Activated effector memory CD4-positive, alpha-beta T cell treated with Interleukin-2 at 50 U/mL for 16 hours (primary cell): ENCODE measurements at regions not wholly inside any gene's neighbourhood (a gene's known extent, or its start where the extent isn't known, plus 50 kb on each side); places are given as distances from the start of the nearest gene placed in this dataset.
"Not testable (repeated sequence)": the region's sequence is repeated elsewhere in the genome, so short reads cannot be mapped to it uniquely, and the experiment has no call there.

Source experiments
- DNase-seq: peaks from one replicate; pipeline ENCODE4 v3.0.0-alpha.2; 2020

DNA sequence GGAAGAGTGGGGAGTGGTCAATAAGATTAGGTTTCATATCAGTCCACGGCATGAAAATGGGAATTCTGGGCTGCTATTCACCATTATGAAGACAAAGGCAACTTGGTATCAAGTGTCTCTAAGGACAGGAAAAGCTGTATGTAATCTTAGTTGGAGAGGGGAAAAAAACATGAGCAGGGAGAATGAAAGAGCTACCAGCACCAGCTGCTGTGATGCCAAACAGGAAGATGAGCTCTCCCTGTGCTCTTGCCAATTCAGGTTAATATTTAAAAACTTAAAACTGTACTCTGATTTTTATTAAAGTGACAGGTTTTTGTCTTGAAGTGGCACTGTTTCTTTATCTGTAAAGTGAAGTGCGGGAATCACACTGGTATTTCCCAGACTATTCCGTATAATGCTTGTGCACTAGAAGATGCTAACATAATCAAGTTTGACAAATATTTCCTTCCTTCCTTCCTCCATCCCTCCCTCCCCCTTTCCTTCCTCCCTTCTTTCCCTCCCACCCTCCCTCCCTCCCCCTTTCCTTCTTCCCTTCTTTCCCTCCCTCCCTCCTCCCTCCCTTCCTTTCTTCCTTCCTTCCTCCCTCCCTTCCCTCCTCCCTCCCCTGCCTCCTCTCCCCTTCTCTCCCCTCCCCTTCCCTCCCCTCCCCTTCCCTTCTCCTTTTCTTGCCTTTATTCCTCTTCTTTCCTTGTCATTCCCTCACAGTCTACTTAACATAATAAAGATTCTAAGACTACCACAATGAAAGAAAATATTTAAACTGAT lies 1383.0 kb upstream of the C9orf72 start:
- no peak for DNase-seq

DNA sequence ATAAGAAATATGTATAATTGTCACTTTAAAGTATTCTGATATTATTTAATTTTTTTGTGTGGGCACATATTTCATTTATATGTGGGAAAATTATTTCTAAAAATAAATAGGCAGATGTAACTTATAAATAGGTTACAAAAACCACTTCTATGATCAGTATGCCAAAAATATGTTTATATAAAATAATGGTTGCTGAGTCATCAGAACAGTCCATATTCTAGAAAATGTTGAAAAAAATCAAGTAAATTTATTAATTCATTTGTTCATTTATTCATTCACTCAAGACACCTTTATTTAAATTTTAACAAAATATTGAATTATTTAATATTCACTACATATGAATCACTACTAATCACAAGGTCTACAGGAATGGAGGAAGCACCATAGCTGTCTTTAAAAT lies 1387.3 kb upstream of the C9orf72 start:
- DNase-seq, result no peak

DNA sequence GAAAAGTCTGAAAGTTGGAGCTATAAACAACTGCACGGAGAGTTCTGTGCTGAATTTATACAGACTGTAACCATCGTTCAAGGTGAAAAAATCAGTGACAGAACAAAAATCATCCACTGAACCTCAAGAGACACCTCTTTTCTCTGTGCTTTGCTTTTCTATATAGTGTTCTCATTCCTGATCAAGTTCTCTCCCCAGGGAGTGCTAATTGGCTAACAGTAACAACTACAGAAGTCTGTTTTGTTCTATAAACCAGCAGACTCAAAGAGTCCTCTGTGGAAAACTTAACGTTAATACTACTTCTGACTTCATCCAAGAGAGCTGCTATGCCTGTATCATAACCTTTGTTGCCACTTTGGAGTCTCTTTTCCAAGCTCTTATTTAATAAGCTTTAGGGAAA lies 1388.3 kb upstream of the C9orf72 start:
- no peak for DNase-seq

DNA sequence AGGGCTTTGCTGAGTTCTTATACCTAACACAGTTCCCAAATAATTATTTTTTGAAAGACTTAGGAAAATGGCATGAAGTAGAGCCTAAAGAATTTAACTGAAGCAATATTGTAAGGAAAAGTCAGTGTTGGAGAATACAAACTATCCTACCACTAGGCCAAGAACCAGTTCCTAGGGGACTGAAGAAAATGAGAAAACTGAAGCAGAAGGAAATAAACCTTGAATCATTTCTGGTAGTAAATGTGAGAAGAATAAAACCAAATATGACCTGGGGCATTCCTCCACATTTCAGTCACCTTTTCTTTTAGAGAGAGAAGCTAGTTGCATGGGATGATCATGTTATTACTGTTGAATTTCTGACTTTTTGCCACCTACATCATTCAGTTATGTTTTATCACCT lies 1393.9 kb upstream of the C9orf72 start:
- DNase-seq, result no peak

DNA sequence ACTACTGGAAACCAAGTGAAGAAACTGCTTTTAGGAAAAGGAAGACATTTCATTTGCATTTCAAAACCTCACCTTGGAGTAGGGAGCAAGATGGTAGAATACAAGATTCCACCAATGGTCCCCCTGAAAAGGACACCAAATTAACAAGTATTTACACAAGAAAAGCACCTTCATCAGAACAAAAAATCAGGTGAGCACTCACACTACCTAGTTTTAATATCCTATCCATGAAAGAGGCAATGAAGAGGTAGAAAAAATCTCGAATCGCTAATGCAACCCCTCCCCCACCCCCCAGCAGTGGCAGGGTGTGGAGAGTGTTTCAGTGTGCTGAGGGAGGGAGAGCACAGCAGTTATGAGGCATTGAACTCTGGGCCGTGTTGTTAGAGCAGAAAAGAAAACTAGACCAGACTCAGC lies 1397.0 kb upstream of the C9orf72 start:
- DNase-seq, result no peak

DNA sequence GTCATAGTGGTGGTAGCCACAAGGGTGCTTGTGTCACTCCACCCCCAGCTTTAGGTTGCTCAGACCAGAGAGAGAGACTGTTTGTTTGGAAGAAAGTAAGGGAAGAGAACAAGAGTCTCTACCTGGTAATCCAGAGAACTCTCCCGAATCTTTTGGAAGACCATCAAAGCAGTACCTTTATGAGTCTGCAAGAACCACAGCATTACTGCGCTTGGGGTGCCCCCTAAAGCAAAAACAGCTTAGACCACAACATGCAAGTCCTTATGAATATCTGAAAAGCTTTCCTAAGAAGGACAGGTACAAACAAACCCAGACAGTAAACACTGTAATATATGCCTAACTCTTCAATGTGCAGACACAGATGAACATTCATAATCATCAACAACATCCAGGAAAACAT lies 1398.6 kb upstream of the C9orf72 start:
- DNase-seq, result no peak

DNA sequence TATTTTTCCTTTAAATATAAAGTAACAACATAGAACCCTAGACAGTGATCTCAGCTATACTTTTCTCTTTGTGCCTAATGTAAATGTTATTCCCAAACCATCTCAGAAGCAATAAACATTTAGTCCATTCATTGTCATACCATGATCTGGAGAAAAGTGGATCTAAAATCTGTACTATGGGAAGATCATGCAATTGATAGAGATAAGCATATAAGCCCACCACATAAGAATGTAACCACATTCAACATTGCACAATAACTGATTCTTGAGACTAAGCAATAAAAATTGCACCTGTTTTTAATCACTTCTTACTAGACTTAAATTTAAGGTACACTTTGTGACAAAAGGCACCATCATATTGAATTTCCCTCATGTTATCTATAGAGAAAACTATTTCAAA lies 1403.0 kb upstream of the C9orf72 start:
- DNase-seq, result no peak

DNA sequence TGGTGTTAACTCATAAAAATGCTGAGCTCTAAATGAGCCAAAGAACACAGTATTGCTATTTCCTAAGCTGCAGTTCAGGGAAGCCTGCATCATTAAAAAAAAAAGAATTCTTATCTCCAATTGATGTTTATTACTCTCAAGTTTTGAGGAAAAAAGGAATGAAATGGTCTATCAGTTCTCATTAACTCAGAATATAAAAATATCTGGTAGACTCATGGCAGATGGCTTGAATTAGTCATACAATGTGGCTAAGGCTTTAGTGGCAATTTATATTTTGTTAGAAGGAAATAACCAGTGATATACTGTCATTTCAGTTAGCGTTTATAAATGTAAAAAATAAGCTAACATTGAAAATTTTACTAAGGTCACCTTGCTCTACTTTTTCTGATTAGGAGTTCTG lies 1403.4 kb upstream of the C9orf72 start:
- DNase-seq, result no peak

DNA sequence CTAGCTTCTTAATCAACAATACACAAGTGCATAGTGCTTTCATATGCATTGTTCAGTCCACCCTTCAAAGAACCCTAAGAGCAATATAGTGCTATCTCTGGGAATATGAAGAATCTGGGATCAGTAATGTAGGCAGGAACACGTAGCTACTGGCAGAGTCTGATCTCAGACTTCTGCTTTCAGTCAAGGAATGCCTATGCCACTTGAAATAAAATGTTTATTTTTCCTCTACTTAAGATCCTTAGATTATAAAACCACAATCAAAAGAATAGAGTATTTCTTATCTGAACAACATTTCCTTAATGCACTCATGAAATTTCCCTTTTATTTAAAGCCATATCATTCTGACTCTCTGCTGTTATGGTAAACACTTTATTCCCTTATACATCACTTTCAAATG lies 1407.8 kb upstream of the C9orf72 start:
- no peak for DNase-seq

DNA sequence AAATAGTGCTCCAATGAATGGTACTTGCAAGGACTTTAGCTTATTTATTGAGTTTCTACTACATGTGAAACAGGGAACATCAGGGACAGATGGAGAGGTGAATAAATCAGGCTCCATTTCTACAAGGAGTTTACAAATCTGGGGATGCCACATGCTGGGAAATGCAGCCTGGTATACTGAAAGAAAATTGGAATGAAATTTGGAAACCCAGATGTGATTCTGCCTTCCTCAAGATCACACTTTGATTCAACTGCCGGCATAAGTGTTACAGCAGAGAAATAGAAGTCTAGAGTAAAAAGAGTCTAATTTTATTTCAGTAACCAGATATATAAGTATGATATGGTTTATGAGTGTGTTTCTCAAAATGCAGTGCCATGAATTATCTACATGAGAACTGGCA lies 1408.4 kb upstream of the C9orf72 start:
- DNase-seq, result no peak

DNA sequence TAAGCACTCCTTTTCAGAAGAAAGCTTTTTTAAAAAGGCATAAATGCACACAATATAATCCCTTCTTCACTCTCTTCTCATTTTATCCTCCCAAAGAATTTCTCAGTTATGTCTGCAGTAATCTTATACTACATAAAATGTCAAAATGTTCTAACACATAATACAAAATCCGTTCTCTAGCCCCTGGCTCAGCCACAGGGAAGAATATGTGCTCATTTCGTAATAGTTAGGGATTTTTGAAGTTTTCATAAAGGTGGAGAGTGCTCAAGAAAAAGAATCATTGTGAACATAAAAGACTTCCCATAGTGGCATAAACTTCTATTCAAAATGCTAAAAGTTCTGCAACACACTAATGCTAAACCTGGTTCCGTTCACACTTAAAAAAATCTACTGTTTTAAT lies 1410.7 kb upstream of the C9orf72 start:
- no peak for DNase-seq

DNA sequence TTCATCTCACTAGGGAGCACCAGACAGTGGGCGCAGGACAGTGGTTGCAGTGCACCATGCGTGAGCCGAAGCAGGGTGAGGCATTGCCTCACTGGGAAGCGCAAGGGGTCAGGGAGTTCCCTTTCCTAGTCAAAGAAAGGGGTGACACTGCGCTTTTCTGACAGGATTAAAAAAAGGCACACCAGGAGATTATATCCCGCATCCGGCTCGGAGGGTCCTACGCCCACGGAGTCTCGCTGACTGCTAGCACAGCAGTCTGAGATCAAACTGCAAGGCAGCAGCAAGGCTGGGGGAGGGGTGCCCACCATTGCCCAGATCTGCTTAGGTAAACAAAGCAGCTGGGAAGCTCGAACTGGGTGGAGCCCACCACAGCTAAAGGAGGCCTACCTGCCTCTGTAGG lies 1416.7 kb upstream of the C9orf72 start:
- DNase-seq, result not testable (repeated sequence)

DNA sequence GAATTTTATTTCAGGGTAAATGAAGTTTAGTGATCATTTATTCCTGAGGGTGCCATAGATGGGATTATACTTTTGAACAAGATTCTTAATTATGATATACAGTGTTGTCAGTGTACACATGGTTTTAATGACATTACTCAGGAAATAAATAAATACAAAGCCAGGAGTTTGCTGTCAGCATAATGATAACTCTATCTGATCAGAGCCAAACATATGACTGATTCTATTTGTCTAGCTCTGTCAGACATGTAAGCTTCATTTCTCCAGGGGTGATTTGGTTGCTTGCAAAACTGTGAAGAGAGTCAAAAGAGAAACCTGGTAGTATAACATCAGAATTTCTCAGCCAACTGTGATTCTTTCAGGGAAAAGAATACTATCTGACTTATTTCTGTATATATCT lies 1425.8 kb upstream of the C9orf72 start:
- DNase-seq, result no peak

DNA sequence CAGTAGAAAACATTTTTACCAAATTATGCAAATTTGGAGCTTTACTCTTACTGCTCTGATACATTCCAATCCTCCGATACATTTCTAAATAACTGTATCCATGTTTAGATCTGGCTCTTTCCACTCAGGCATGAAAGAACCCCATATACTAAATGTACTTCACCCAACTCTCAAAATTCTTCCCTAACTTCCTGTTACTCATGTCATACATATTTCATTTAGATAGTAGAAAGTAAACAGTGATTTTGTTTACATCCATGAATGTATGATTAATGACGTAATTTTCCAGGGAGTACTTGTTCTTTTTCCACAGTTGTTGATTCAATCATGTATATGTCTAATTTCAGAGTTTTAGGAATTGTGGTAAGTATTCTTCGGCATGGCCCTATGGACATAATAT lies 1426.5 kb upstream of the C9orf72 start:
- DNase-seq, result no peak

DNA sequence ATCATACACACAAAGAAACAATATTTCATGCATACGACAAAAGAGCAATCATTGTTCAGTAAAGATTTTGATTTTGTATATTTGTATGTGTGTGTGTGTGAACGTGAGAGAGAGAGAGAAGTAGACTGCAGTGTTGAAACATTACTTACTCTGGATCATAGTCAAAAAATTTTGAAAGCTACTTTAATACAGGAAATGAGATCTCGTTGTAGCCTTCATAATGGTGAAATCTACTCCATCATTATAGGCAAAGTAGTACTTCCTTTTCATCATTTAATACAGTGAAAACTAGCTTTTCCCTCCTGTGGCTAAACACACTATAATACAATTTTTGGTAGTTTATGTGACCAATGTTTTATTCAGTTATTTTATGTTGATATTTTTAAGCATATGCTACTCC lies 1427.7 kb upstream of the C9orf72 start:
- DNase-seq, result no peak

DNA sequence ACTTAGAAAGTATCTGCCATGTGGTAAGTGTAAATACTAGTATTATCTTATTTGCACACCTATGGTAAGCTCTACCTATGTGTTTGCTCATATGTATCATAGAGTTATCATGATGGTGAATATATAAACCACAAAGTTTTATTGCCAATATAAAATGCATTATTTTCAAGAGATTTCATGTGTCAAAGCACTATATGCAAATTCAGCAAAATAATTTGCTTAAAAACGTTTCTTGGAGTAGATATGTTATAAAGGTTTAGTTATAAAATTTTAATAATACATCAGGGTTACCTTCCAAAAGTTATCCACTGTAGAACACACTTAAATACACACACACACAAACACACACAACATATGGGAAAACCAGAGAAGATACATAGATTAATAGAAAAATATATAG lies 1431.7 kb upstream of the C9orf72 start:
- DNase-seq, result no peak

DNA sequence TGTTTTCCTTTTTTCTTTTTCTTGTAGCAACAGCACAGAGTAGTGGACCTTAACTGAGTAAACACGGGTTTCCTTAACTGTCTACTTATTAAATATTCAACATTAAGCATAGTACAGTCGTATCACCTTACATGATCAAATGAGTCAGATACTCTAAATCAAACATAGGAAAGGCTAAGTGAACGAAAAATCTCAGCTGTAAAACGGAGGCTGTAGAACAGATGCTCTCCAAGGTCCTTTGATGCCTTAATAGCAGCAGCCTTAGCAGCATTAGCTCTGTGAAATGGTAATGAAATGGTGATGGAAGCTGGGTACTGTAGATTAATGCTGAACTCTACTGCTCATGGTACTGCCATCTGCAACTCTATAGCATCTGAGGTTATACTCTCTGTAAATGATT lies 1433.3 kb upstream of the C9orf72 start:
- DNase-seq, result no peak

DNA sequence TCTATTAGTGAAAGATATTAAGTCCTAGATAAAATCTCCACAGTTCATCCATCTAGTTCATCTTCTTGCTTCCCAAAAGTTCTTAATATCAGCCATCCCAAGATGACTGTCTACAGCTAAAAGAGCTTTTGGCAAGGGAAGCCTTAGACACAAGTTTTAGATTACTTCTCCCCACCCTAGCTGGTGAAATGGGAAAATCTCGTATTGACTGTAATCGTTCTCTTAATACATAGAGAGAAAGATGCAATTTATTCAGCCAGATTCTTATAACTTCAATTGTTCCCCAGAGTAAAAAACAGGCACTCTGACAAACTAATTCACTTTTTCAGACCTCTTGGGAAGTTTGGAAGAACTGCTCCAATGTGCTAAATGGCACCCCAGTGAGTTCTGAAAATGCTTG lies 1439.6 kb upstream of the C9orf72 start:
- DNase-seq, result no peak

DNA sequence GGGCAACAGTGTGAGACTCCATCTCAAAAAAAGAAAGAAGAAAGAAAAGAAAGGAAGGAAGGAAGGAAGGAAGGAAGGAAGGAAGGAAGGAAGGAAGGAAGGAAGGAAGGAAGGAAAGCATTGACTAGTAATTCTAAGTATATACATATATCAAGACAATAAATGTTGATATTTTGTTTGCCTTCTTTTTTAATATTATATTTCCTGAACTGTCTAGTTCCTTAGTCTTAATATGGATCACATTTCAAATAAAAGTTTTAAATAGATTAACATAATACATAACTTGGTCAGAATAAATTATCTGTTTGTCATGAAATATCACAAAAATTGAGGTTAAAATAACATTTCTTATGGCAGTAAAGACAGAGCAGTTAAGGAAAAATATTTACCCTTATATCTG lies 1448.4 kb upstream of the C9orf72 start:
- no peak for DNase-seq

DNA sequence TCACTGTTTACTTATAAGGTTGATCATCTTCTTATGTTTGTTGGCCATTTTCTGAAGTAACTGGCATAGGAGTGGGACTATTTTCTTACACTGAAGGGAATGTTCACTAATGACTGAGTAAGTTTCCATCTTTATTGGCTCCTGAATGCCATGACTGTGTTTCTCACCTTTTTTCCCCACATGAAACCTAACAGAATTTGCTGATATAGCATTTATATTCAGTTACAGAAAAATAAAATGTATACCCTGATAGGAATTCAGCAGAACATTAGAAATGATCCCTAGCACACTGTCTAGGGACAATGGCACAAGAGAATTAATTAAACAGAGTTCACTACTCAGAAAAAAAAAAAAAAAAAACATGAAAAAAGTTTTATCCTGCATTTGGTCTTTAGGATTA lies 1465.1 kb upstream of the C9orf72 start:
- DNase-seq, result no peak

DNA sequence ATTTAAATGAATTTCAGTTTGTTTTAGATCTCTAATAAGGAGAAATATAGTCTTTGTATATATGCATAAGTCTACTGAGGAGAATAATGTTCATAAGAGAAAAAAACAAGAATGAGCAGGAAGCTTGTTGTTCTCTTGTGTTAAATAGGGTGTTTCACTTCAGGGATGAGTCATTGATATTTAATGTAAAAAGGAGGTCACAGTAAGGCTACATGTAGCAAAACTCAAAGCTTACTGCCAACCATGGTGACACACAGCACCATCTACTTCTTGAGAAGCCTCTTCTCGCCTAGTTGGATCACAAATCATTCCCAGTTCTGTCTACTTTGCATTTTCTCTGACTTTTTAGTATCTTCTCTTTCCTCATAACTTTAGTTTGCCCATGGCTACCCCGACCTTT lies 1466.0 kb upstream of the C9orf72 start:
- DNase-seq, result no peak

DNA sequence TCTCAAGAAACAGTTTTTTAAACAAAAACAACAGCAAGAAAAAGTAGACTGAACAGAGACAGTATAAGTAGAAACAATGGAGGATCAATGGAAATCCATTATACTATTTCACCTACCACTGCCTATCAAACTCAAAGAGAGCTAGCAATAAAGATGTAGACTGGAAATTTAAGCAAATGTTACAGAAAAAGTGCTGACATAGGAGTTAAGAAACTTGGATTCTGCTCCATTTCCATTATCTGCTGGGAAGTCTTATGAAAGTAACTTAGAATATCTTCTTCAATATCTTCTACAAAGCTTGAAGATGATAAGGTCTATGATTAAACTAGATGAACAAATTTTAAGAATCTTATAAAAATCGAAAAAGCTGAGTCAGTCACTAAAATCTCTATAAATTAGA lies 1469.8 kb upstream of the C9orf72 start:
- no peak for DNase-seq

DNA sequence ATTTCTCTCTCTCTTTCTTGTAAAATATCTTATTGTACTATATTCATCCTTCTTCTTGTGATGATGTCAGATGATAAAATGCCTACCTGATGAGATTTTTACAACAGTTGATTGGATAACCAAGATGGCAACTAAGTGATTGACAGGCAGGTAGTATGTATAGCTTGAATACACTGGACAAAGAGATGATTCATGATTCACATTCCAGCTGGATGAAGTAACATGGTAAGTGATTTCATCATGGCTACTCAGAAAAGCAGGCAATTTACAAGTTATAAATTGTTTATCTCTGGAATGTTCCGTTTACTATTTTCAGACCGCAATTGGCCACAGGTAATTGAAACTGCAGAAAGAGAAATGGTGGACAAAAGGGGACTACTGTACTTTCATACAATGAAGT lies 1471.7 kb upstream of the C9orf72 start:
- DNase-seq, result no peak

DNA sequence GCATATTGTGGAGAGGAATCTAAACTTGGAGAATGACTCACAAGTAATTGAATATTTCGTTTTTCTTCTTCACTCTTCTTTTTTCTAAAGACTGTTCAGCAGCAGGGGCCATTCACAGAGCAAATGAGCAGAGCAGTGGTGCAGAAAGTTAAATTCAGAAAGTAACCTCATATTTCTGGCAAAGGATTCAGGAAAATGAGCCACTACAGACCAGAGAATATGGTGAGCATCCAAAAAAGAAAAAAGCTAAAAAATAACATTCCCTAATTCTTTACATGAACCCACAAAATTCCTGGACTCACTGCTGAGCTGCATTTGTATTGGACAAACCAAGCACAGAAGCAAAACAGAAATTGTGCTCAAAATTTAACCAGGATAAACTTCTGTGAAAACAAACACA lies 1486.8 kb upstream of the C9orf72 start:
- DNase-seq, result no peak

DNA sequence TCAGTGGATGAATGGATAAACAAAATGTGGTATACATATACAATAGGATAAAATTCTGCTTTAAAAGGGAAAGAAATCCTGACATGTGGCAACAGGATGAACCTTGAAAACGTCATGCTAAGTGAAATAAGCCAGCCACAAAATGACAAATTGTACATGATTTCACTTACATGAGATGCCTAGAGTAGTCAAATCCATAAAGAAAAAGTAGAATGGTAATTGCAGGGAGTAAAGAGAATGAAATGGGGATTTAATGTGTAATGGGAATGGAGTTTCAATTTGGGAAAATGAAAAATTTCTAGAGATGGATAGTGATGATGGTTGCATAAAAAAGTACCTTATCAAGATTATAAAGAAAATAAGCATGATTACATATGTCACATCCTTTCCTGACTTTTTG lies 1489.2 kb upstream of the C9orf72 start:
- DNase-seq, result no peak

DNA sequence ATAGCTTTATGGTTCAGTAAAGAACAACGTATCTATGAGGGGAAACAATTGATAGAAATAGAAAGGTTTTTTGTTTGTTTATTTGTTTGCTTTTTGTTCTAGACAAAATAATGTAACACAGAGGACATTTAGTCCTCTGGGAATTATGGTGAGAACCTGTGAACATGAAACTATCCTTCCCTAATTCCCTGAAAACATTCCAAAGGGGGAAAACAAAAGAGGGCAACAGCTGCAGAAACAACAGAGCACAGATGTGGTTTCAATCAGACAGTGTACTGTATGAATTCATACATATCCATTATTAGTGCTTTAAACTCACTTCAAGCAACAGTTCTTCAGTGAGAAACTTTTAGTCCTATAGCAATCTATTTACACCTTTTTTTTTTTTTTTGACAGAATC lies 1489.8 kb upstream of the C9orf72 start:
- no peak for DNase-seq
